ENCODE measurements at regions not wholly inside any gene's neighbourhood (a gene's known extent, or its start where the extent isn't known, plus 50 kb on each side); places are given as distances from the start of the nearest gene placed in this dataset.

GRCh38 chr6:77566235-77566634 lies 86.6 kb upstream of the MEI4 start:
- no peaks in the 10 kb centered on the region for H3K36me3 ChIP-seq (ENCODE audit: insufficient read depth, low read length)
- H3K4me3 ChIP-seq (ENCODE audit: insufficient read depth, low read length): no peak overlapping the region
- no peaks in the 10 kb centered on the region for H3K4me1 ChIP-seq (ENCODE audit: insufficient read depth, low read length)
- no peaks in the 10 kb centered on the region for H4K20me1 ChIP-seq (ENCODE audit: insufficient read depth, low read length)
- H3K4me2 ChIP-seq (ENCODE audit: insufficient read depth, low read length): no peak overlapping the region
- TF ChIP-seq, protein P1, sequence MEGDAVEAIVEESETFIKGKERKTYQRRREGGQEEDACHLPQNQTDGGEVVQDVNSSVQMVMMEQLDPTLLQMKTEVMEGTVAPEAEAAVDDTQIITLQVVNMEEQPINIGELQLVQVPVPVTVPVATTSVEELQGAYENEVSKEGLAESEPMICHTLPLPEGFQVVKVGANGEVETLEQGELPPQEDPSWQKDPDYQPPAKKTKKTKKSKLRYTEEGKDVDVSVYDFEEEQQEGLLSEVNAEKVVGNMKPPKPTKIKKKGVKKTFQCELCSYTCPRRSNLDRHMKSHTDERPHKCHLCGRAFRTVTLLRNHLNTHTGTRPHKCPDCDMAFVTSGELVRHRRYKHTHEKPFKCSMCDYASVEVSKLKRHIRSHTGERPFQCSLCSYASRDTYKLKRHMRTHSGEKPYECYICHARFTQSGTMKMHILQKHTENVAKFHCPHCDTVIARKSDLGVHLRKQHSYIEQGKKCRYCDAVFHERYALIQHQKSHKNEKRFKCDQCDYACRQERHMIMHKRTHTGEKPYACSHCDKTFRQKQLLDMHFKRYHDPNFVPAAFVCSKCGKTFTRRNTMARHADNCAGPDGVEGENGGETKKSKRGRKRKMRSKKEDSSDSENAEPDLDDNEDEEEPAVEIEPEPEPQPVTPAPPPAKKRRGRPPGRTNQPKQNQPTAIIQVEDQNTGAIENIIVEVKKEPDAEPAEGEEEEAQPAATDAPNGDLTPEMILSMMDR (IDR thresholded peaks at IDR 0.05; ENCODE audit: extremely low read depth, low read depth, low read length): no peak
- H2AFZ ChIP-seq (ENCODE audit: low read length): no peak overlapping the region
- no peaks in the 10 kb centered on the region for H3K9me3 ChIP-seq (ENCODE audit: low read depth, low read length)
- H3K27me3 ChIP-seq (ENCODE audit: insufficient read depth, low read length): no peaks in the 10 kb centered on the region
- DNase-seq (ENCODE audit: insufficient read length, low spot score, missing footprints): no peak
- H3K79me2 ChIP-seq (ENCODE audit: insufficient read depth, low read length): no peaks in the 10 kb centered on the region
- H3K27ac ChIP-seq (ENCODE audit: low read depth, low read length): no peak overlapping the region

DNA sequence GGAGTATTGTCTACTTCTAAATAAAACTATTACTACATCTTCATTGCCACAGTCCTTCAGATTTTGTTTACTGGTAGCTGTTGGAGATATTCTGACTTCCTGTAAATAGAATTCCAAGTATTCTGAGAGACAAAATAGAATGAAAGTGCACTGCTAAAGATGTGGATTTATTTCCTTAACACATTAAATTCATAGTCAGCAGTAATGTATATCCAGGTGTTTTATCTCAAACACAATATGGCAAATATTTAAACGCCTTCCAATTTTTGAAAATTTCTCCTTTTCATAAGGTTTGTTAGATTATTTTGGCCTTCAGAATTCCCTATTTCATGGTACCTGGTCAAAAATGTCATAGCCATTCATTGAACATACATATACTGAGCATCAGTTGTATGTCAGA lies 84.3 kb upstream of the MEI4 start:
- H4K20me1 ChIP-seq (ENCODE audit: insufficient read depth, low read length): no peaks in the 10 kb centered on the region
- TF ChIP-seq, protein P1 (IDR thresholded peaks at IDR 0.05; ENCODE audit: extremely low read depth, low read depth, low read length): no peak
- no peak overlapping the region for H3K27ac ChIP-seq (ENCODE audit: low read depth, low read length)
- H2AFZ ChIP-seq (ENCODE audit: low read length): no peak overlapping the region
- no peaks in the 10 kb centered on the region for H3K27me3 ChIP-seq (ENCODE audit: insufficient read depth, low read length)
- H3K4me3 ChIP-seq (ENCODE audit: insufficient read depth, low read length): no peak overlapping the region
- DNase-seq (ENCODE audit: insufficient read length, low spot score, missing footprints): no peak
- H3K36me3 ChIP-seq (ENCODE audit: insufficient read depth, low read length): no peaks in the 10 kb centered on the region
- H3K4me2 ChIP-seq (ENCODE audit: insufficient read depth, low read length): no peak overlapping the region
- no peaks in the 10 kb centered on the region for H3K9me3 ChIP-seq (ENCODE audit: low read depth, low read length)
- H3K4me1 ChIP-seq (ENCODE audit: insufficient read depth, low read length): no peaks in the 10 kb centered on the region
- no peaks in the 10 kb centered on the region for H3K79me2 ChIP-seq (ENCODE audit: insufficient read depth, low read length)

- peak; percentile 5 for DNase-seq (ENCODE audit: insufficient read length, low spot score, missing footprints)
- Histone ChIP-seq H3K79me2 (ENCODE audit: insufficient read depth, low read length) (no peaks in the 10 kb centered on the region), H3K27me3 (ENCODE audit: insufficient read depth, low read length) (no peaks in the 10 kb centered on the region), H4K20me1 (ENCODE audit: insufficient read depth, low read length) (no peaks in the 10 kb centered on the region), H3K9me3 (ENCODE audit: low read depth, low read length) (no peaks in the 10 kb centered on the region), H3K36me3 (ENCODE audit: insufficient read depth, low read length) (no peaks in the 10 kb centered on the region), H3K4me3 (ENCODE audit: insufficient read depth, low read length) (no peak overlapping the region), H3K4me1 (ENCODE audit: insufficient read depth, low read length) (no peaks in the 10 kb centered on the region), H3K27ac (ENCODE audit: low read depth, low read length) (no peak overlapping the region), H2AFZ (ENCODE audit: low read length) (no peak overlapping the region), H3K4me2 (ENCODE audit: insufficient read depth, low read length) (no peak overlapping the region)
- TF ChIP-seq, protein P1 (IDR thresholded peaks at IDR 0.05; ENCODE audit: extremely low read depth, low read depth, low read length): no peak
Measured at GRCh38 chr6:77573843-77574242, 79.0 kb upstream of the MEI4 start.

- no peaks in the 10 kb centered on the region for H3K27me3 ChIP-seq (ENCODE audit: insufficient read depth, low read length)
- no peaks in the 10 kb centered on the region for H3K4me1 ChIP-seq (ENCODE audit: insufficient read depth, low read length)
- TF ChIP-seq, protein P1 (IDR thresholded peaks at IDR 0.05; ENCODE audit: extremely low read depth, low read depth, low read length): no peak
- no peaks in the 10 kb centered on the region for H3K9me3 ChIP-seq (ENCODE audit: low read depth, low read length)
- H2AFZ ChIP-seq (ENCODE audit: low read length): no peak overlapping the region
- no peaks in the 10 kb centered on the region for H3K79me2 ChIP-seq (ENCODE audit: insufficient read depth, low read length)
- DNase-seq (ENCODE audit: insufficient read length, low spot score, missing footprints): no peak
- H4K20me1 ChIP-seq (ENCODE audit: insufficient read depth, low read length): no peaks in the 10 kb centered on the region
- no peak overlapping the region for H3K4me2 ChIP-seq (ENCODE audit: insufficient read depth, low read length)
- no peaks in the 10 kb centered on the region for H3K36me3 ChIP-seq (ENCODE audit: insufficient read depth, low read length)
- H3K27ac ChIP-seq (ENCODE audit: low read depth, low read length): no peak overlapping the region
- no peak overlapping the region for H3K4me3 ChIP-seq (ENCODE audit: insufficient read depth, low read length)
Measured at GRCh38 chr6:77587963-77588362, 64.9 kb upstream of the MEI4 start.

All from osteoblast (primary cell).